ENCODE measurements at regions not wholly inside any gene's neighbourhood (a gene's known extent, or its start where the extent isn't known, plus 50 kb on each side); places are given as distances from the start of the nearest gene placed in this dataset.

- H2BK12ac ChIP-seq (ENCODE audit: low read length), result no peak overlapping the region
- H3K4me1 ChIP-seq (ENCODE audit: control insufficient read depth in 2 of 2, insufficient read depth in 1 of 2, low read depth in 1 of 2, low read length in 2 of 2), result no peaks in the 10 kb centered on the region
- H3K36me3 ChIP-seq (replicated peaks in 1 of 2; ENCODE audit: control insufficient read depth in 2 of 2, insufficient read depth in 2 of 2, low read length in 2 of 2), result no peaks in the 10 kb centered on the region
- no peak overlapping the region for H3K23ac ChIP-seq (ENCODE audit: low read depth, low read length, poor library complexity)
- H3K27ac ChIP-seq (replicated peaks; ENCODE audit: low read length), result no peak overlapping the region
- no peak overlapping the region for H3K4me3 ChIP-seq (ENCODE audit: low read length in 2 of 2)
- H3K4ac ChIP-seq (ENCODE audit: low read length), result no peak overlapping the region
- no peak overlapping the region for H3K9ac ChIP-seq (ENCODE audit: low read depth, low read length, poor library complexity)
- H2BK120ac ChIP-seq (ENCODE audit: low read depth, low read length), result no peak overlapping the region
- no peak overlapping the region for H3K14ac ChIP-seq (ENCODE audit: low read length)
- no peak overlapping the region for H3K18ac ChIP-seq (ENCODE audit: low read length)
- no peak overlapping the region for H2BK15ac ChIP-seq (ENCODE audit: low read length)
- no peak for DNase-seq (ENCODE audit: low spot score)
- H3K27me3 ChIP-seq (ENCODE audit: control insufficient read depth in 3 of 3, insufficient read depth in 3 of 3, low read depth in 1 of 3, low read length in 3 of 3), result no peaks in the 10 kb centered on the region
- no peak overlapping the region for H3K4me2 ChIP-seq (ENCODE audit: insufficient read depth, low read length, poor library complexity, severe bottlenecking)
- no peak overlapping the region for H2AK5ac ChIP-seq (ENCODE audit: low read depth, low read length)
- H2BK5ac ChIP-seq (ENCODE audit: low read length), result no peak overlapping the region
- no peak overlapping the region for H4K91ac ChIP-seq (ENCODE audit: low read depth, low read length, poor library complexity)
- H4K8ac ChIP-seq (ENCODE audit: low read depth, low read length), result no peak overlapping the region
- no peaks in the 10 kb centered on the region for H3K9me3 ChIP-seq (replicated peaks in 1 of 2; ENCODE audit: control insufficient read depth in 2 of 2, insufficient read depth in 1 of 2, low read depth in 1 of 2, low read length in 2 of 2)
- H3K79me1 ChIP-seq (ENCODE audit: low read depth, low read length), result no peaks in the 10 kb centered on the region
- no peak overlapping the region for H2AFZ ChIP-seq (ENCODE audit: low read length)
These were observed 540.0 kb downstream of the ETV1 start for GRCh38 chr7:13449460-13449859.

DNA sequence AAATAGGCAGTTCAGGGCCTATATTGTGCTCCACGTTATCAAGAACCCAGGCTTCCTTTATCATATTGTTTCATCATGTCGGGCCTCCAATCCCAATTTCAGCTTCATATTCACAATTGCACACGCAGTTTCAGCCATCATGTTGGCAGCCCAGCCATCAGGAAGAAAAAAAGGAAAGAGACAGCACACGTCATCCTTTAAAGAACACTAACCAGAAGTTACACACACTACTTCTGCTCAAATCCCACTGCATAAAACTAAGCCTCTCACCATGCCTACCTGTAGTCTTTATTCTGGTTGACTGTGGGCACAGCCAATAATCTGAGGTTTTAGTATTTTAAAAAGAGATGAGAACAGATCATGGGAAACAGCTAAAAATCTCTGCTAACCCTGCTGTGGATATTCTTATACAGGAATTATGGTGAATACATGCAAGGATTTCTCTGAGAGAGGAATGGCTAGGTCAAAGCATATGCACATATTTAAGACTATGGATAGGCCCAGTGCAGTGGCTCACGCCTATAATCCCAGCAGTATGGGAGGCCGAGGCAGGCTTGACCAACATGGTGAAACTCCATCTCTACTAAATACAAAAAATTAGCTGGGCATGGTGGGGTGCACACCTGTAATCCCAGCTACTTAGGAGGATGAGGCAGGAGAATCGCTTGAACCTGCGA is 534.4 kb downstream of the ETV1 start:
- H3K9ac ChIP-seq (ENCODE audit: low read depth, low read length, poor library complexity), result no peak overlapping the region
- no peaks in the 10 kb centered on the region for H3K27me3 ChIP-seq (ENCODE audit: control insufficient read depth in 3 of 3, insufficient read depth in 3 of 3, low read depth in 1 of 3, low read length in 3 of 3)
- H4K8ac ChIP-seq (ENCODE audit: low read depth, low read length), result no peak overlapping the region
- H3K79me1 ChIP-seq (ENCODE audit: low read depth, low read length), result no peaks in the 10 kb centered on the region
- no peak overlapping the region for H2BK12ac ChIP-seq (ENCODE audit: low read length)
- H4K91ac ChIP-seq (ENCODE audit: low read depth, low read length, poor library complexity), result no peak overlapping the region
- H2AFZ ChIP-seq (ENCODE audit: low read length), result no peak overlapping the region
- H2AK5ac ChIP-seq (ENCODE audit: low read depth, low read length), result no peak overlapping the region
- no peaks in the 10 kb centered on the region for H3K36me3 ChIP-seq (replicated peaks in 1 of 2; ENCODE audit: control insufficient read depth in 2 of 2, insufficient read depth in 2 of 2, low read length in 2 of 2)
- no peak overlapping the region for H2BK5ac ChIP-seq (ENCODE audit: low read length)
- H3K27ac ChIP-seq (replicated peaks; ENCODE audit: low read length), result no peak overlapping the region
- WGBS, 2 donors (ENCODE audit: extremely low coverage in 2 of 2, insufficient read length in 2 of 2, insufficient replicate concordance in 1 of 2), result no CpG with 5 or more reads among the region's 8 CpGs
- no peak overlapping the region for H3K14ac ChIP-seq (ENCODE audit: low read length)
- no peak overlapping the region for H2BK120ac ChIP-seq (ENCODE audit: low read depth, low read length)
- H3K4ac ChIP-seq (ENCODE audit: low read length), result no peak overlapping the region
- H3K9me3 ChIP-seq (replicated peaks in 1 of 2; ENCODE audit: control insufficient read depth in 2 of 2, insufficient read depth in 1 of 2, low read depth in 1 of 2, low read length in 2 of 2), result no peaks in the 10 kb centered on the region
- H3K4me2 ChIP-seq (ENCODE audit: insufficient read depth, low read length, poor library complexity, severe bottlenecking), result no peak overlapping the region
- H3K23ac ChIP-seq (ENCODE audit: low read depth, low read length, poor library complexity), result no peak overlapping the region
- DNase-seq (ENCODE audit: low spot score), result no peak
- no peaks in the 10 kb centered on the region for H3K4me1 ChIP-seq (ENCODE audit: control insufficient read depth in 2 of 2, insufficient read depth in 1 of 2, low read depth in 1 of 2, low read length in 2 of 2)
- no peak overlapping the region for H3K4me3 ChIP-seq (ENCODE audit: low read length in 2 of 2)
- no peak overlapping the region for H3K18ac ChIP-seq (ENCODE audit: low read length)
- no peak overlapping the region for H2BK15ac ChIP-seq (ENCODE audit: low read length)

DNA sequence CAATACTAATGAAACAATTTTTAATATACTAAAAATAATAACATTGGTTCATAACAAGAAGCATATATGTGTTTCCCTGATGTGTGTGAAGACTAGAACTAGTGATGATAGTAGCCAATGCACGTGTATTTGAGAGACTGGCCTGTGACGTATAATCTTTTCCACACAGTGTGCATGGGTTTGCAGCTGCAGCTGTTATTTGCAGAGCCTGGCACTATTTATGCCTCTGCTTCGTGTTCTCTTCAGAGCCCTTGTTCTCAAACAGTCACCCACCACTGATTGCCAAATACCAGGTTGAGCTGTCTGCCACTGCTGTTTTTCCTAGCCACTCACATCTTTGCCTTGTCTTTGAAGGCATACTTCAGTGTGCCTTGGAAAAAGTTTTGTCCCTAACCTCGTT is 531.7 kb downstream of the ETV1 start:
- Histone ChIP-seq H3K4me2 (ENCODE audit: insufficient read depth, low read length, poor library complexity, severe bottlenecking) (no peak overlapping the region), H3K79me1 (ENCODE audit: low read depth, low read length) (no peaks in the 10 kb centered on the region), H3K4me1 (ENCODE audit: control insufficient read depth in 2 of 2, insufficient read depth in 1 of 2, low read depth in 1 of 2, low read length in 2 of 2) (no peaks in the 10 kb centered on the region), H2AFZ (ENCODE audit: low read length) (peak overlapping the region; percentile 63), H3K4ac (ENCODE audit: low read length) (no peak overlapping the region), H3K14ac (ENCODE audit: low read length) (no peak overlapping the region), H4K91ac (ENCODE audit: low read depth, low read length, poor library complexity) (no peak overlapping the region), H3K9me3 (replicated peaks in 1 of 2; ENCODE audit: control insufficient read depth in 2 of 2, insufficient read depth in 1 of 2, low read depth in 1 of 2, low read length in 2 of 2) (no peaks in the 10 kb centered on the region), H3K4me3 (ENCODE audit: low read length in 2 of 2) (no peak overlapping the region), H3K18ac (ENCODE audit: low read length) (no peak overlapping the region), H2BK15ac (ENCODE audit: low read length) (no peak overlapping the region), H3K27ac (replicated peaks; ENCODE audit: low read length) (no peak overlapping the region), H2BK12ac (ENCODE audit: low read length) (no peak overlapping the region), H4K8ac (ENCODE audit: low read depth, low read length) (no peak overlapping the region), H2BK5ac (ENCODE audit: low read length) (no peak overlapping the region), H3K23ac (ENCODE audit: low read depth, low read length, poor library complexity) (no peak overlapping the region), H2AK5ac (ENCODE audit: low read depth, low read length) (no peak overlapping the region), H3K36me3 (replicated peaks in 1 of 2; ENCODE audit: control insufficient read depth in 2 of 2, insufficient read depth in 2 of 2, low read length in 2 of 2) (no peaks in the 10 kb centered on the region), H3K27me3 (ENCODE audit: control insufficient read depth in 3 of 3, insufficient read depth in 3 of 3, low read depth in 1 of 3, low read length in 3 of 3) (no peaks in the 10 kb centered on the region), H3K9ac (ENCODE audit: low read depth, low read length, poor library complexity) (no peak overlapping the region), H2BK120ac (ENCODE audit: low read depth, low read length) (no peak overlapping the region)
- DNase-seq (ENCODE audit: low spot score), result no peak
- no CpG with 5 or more reads among the region's 4 CpGs for WGBS, 2 donors (ENCODE audit: extremely low coverage in 2 of 2, insufficient read length in 2 of 2, insufficient replicate concordance in 1 of 2)

GRCh38 chr7:13466874-13467547 is 522.5 kb downstream of the ETV1 start:
- no peak overlapping the region for H2BK5ac ChIP-seq (ENCODE audit: low read length)
- peak; percentile 4 for DNase-seq (ENCODE audit: low spot score)
- H4K8ac ChIP-seq (ENCODE audit: low read depth, low read length), result no peak overlapping the region
- no peak overlapping the region for H2BK120ac ChIP-seq (ENCODE audit: low read depth, low read length)
- H2BK12ac ChIP-seq (ENCODE audit: low read length), result no peak overlapping the region
- no peak overlapping the region for H3K4me3 ChIP-seq (ENCODE audit: low read length in 2 of 2)
- no CpG with 5 or more reads among the region's 7 CpGs for WGBS, 2 donors (ENCODE audit: extremely low coverage in 2 of 2, insufficient read length in 2 of 2, insufficient replicate concordance in 1 of 2)
- H2AK5ac ChIP-seq (ENCODE audit: low read depth, low read length), result no peak overlapping the region
- no peak overlapping the region for H3K23ac ChIP-seq (ENCODE audit: low read depth, low read length, poor library complexity)
- H3K14ac ChIP-seq (ENCODE audit: low read length), result no peak overlapping the region
- H2BK15ac ChIP-seq (ENCODE audit: low read length), result no peak overlapping the region
- no peaks in the 10 kb centered on the region for H3K36me3 ChIP-seq (replicated peaks in 1 of 2; ENCODE audit: control insufficient read depth in 2 of 2, insufficient read depth in 2 of 2, low read length in 2 of 2)
- no peak overlapping the region for H3K18ac ChIP-seq (ENCODE audit: low read length)
- peaks cover 0 to 6% of the 10 kb centered on the region in 2 donors for H3K4me1 ChIP-seq (ENCODE audit: control insufficient read depth in 2 of 2, insufficient read depth in 1 of 2, low read depth in 1 of 2, low read length in 2 of 2)
- no peak overlapping the region for H3K4me2 ChIP-seq (ENCODE audit: insufficient read depth, low read length, poor library complexity, severe bottlenecking)
- no peak overlapping the region for H3K4ac ChIP-seq (ENCODE audit: low read length)
- no peak overlapping the region for H3K27ac ChIP-seq (replicated peaks; ENCODE audit: low read length)
- no peaks in the 10 kb centered on the region for H3K9me3 ChIP-seq (replicated peaks in 1 of 2; ENCODE audit: control insufficient read depth in 2 of 2, insufficient read depth in 1 of 2, low read depth in 1 of 2, low read length in 2 of 2)
- H4K91ac ChIP-seq (ENCODE audit: low read depth, low read length, poor library complexity), result no peak overlapping the region
- no peak overlapping the region for H3K9ac ChIP-seq (ENCODE audit: low read depth, low read length, poor library complexity)
- no peaks in the 10 kb centered on the region for H3K79me1 ChIP-seq (ENCODE audit: low read depth, low read length)
- peak overlapping the region; percentile 25 for H2AFZ ChIP-seq (ENCODE audit: low read length)
- H3K27me3 ChIP-seq (ENCODE audit: control insufficient read depth in 3 of 3, insufficient read depth in 3 of 3, low read depth in 1 of 3, low read length in 3 of 3), result no peaks in the 10 kb centered on the region

All from neuronal stem cell (in vitro differentiated cells).